ENCODE measurements at regions not wholly inside any gene's neighbourhood (a gene's known extent, or its start where the extent isn't known, plus 50 kb on each side); places are given as distances from the start of the nearest gene placed in this dataset.

DNA sequence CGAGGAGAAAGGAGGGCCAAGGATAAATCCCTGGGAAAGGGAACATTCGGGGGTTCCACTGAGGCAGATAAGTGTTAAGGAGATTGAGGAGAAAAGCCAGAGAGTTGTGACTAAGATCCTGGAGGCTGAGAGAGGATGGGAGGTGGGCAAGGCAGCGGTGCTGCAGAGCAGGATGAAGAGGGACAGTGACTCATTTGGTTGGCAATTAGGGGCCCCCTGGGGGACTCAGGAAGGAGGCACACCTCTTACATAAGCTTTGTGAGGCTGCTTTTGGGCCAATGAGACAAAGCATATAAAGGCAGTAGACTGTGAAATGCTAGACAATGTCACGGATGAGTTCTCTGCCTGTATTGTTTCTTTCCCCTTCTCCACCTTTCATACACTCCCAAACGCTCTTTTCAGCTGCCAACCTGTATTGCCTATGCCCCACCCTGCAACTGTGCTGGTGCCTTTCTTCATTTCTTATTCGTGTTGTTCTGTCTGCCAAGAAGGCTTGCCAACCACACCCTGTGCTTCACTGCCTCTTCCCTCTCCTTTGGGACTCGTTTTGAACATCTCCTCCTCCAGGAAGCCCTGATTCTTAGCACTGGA is 246.8 kb upstream of the KIRREL3 start:
- no peak for DNase-seq

DNA sequence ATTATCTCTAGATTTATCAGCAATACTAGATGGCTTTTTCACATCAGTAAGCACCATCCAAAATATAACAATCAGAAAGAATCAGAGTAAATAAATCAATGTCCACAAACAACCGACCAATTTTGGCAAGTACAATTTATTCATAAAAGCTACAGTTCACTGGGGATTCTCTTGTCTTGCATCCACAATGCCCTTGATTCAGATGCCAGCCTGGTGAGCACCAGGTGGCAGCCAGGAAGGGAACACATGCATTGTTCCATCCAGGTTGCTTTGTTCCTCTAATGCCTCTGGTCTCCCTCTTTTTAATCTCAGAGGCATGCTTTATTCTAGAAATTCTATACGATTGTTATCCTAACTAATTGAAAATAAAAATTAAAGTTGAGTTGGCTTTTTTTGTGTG is 242.1 kb upstream of the KIRREL3 start:
- DNase-seq: no peak

DNA sequence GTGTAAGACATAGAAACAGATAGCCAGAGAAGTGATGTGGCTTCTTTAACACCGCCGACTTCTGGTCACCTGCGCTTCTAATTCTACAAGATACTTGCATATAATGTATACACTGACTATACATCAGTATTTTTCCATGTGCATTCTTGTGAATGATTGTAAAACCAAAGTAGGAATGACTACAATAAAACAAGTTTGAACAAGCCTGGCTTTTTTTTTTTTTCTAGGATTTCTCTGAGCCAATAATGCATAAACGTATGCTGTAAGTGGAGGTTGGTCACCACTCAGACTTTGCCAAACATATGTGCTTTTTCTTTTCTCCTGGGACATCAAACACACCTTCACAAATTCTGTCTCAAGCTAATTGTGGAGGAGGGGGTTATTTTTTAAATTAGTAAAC is 237.8 kb upstream of the KIRREL3 start:
- no peak for DNase-seq

DNA sequence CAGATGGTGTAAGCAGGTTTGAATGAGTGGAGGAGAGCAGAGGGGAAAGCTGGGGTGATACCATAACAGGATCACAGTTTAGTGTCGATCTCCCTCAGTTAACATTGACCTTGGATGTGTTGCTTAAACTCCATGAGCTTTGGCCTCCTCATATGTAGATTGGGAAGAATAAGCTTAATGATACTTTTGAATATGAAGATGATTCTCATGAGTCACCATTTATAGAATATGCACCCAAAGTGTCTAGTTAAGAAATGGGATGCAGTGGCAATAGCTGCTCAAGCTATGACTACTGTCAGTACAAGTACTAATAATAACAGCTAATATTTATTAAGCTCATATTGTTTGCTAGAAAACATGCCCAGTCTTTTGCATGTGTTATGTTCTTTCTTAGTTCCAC is 236.2 kb upstream of the KIRREL3 start:
- DNase-seq: no peak

DNA sequence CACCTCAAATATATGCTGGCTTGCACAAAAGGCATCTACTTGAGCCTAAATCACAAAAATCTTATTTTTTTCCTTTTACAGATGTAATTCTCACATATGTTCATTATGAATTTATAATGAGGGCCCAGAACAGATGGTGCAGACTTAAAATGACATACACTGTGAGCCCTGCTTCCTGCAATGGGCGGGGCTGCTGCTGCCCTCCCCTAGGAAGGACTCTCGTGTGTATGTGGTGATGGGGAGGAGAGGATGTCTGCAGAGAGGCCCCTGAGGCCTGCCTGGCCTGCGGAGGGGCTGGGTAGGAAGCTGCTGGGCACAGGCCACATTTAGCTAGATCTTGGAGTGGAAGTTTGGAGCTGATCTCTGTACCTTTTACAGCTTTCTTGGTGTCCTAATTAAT is 233.4 kb upstream of the KIRREL3 start:
- no peak for DNase-seq

DNA sequence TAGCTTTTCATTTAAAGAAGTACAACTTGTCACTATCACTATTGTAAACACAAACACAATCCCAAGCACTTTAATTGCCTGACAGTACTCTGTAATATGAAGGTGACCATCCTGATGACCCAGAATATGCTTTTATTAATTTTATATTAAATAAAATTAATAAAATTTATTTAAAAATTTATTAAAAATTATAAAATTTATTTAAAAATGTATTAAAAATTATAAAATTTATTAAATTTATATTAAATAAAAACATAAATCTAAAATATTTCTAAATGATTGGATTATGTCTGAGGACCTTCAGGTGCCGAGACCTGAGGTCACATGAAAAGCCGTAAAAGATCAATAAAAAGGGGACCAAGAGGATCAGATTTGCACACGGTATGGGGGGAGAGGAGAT is 229.8 kb upstream of the KIRREL3 start:
- no peak for DNase-seq

DNA sequence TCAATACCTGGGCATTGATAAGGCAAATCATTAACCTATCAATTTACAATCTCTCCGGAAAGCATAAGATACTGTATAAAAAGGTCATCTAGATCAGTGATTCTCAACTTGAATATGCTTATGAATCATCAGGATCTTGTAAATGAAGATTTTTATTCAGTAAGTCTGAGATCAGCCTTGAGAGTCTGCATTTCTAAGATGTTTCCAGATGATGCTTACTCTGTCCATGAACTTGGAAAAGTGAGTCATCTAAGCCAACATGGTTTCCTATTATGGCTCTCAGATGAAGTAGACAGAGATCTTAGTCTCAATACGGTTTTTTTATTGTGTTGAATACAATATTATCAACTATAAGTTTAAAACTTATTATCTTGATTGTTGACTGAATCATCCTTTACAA is 226.4 kb upstream of the KIRREL3 start:
- no peak for DNase-seq

DNA sequence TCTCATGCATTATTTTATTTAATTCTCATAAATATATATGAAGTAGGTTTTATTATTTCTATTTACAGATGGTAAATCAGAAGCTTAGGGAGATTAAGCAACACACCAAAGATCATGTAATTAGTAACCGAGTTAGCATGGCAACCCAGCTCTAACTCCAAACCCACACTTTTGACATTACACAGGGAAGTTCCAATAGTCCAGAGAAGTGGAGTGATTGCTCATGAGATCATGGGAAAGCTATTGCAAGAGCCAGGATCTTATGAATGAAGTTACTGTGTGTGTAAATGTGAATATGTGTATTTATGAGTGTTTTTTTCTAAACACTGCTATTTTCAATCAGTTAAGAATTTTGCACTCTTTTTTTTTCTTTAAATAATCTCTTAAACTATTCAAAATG is 225.8 kb upstream of the KIRREL3 start:
- DNase-seq: no peak

DNA sequence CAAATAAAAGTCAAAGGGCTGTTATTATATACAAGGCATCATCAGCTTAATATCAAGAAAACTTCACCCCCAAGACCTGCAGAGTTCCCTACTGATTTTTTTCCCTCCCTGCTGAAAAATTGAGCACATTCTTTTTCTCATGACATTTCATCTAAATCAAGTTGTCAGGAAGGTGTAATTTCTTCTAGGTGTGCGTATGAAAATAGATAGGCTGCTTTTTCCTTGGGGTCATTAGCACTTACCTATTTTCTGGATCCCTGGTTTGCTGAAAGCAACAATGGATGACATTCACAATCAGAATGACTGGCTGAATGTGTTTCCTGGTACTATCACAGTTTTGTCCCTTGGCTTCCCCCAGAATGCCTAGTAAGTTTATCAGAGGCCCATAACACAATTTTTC is 225.0 kb upstream of the KIRREL3 start:
- DNase-seq: no peak

DNA sequence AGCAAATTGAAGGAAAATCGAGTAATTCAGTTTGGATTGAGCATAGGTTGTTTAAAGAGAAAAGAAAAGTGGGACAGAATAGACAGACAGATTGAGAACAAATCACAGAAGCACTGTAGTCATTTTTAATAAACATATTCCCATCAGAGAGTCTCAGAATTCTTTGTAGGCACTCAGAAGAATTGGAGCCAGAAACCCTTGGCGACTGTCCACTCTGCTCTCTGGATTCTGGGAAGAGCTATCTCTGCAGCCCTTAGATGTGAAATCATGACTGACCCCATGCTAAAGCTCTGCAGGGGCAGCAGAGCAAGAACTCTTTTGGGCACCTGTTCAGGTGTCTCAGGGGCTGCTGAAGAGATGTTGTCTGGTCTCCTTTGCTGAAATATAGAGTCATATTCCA is 223.7 kb upstream of the KIRREL3 start:
- no peak for DNase-seq

DNA sequence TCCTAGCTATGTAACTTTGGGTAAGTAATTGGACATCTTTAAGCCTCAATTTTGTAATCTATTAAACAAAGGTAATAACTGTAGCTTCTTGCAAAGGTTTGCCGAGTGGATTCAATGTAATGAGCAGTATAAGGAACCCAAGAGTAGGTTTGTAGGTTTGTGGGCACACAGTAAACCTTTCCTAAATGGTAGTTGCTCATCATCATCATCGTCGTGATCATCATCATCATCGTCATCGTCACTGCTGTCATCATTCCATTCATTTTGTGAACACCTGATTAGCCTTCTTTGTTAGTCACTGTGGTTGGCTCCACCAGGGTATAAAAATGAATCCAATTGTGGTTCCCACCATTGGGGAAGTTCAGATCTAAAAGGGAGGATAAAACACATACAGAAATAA is 223.1 kb upstream of the KIRREL3 start:
- no peak for DNase-seq

DNA sequence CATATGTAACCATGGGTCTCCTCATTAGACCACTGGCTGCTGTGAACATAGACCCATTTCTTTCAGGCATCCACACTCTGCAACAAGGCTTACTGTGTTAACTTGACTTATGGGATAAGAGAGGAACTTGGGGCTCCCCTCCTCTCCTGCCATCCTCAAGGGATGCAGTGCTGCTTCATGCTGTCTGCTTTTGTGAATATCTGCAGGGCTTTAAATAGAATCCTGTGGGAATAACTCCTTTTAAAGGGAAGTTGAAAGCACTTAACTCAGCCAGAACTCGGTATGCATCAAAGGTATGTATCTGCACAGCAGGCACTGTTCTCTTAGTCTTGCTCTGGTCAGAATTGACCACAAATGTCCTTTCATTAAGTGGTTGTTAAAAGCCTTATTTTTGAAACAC is 222.5 kb upstream of the KIRREL3 start:
- DNase-seq: no peak

DNA sequence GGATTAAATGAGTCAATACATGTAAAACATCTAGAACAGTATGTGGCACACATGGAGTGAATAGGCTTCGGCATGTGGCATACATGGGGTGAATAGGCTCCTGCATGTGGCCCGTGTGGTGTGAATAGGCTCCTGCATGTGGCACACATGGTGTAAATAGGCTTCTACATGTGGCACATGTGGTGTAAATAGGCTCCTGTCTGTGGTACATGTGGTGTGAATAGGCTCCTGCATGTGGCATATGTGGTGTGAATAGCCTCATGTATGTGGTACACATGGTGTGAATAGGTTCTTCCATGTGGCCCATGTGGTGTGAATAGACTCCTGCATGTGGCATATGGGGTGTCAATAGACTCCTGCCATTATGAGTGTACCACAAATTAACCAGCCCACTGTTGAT is 219.1 kb upstream of the KIRREL3 start:
- DNase-seq: no peak

DNA sequence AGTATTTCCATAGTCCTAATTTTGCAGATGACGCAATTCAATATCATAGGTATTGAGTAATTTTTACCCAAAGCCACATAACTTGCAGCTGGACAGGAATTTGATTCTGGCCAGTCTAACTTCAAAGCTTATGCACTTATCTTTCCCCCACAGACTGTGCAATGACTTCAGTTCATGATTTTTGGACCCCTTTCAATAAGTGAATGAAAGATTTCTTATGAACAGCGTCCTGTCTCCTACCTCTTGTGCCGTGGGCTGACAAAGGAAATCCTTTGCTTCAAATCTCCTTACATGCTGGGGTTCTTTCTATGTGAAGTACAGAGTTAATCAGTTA is 217.7 kb upstream of the KIRREL3 start:
- DNase-seq: no peak

DNA sequence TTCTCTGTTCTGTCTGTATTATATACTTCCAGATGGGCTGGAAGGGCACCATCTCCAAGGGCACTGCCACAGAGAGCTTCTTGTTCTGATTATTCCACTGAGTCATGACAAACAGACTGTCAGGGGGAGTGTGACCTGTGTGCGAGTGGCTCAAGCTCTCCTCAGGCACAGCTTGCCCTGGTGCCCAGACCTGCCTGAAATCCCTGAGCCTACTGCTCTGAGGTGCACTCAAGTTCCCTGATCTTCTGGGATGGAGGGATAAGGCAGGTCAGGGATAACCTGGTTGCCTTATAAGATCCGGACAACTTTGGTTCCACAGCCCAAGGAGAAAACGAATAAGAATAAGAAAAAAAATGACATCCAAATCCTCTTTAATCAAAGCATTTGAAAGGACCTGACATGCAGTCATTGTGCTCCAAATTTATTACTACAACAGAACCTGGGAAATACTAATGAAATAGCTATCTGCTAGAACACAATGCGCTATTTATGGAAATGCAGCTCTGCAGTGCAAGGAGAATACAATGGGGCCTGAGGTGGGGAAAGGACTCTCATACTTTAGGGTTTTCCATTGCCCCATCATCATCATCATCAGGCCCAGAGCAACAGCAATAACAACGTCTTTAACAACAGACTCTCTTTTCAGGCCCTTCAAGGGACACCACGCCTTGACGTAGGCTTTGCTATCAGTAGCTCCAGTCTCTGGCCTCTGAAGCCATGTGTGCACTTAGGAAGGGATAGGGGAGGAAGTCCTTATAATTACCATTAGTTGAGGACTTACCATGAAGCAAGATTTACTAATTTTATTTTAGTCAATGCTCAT is 217.1 kb upstream of the KIRREL3 start:
- DNase-seq: no peak

DNA sequence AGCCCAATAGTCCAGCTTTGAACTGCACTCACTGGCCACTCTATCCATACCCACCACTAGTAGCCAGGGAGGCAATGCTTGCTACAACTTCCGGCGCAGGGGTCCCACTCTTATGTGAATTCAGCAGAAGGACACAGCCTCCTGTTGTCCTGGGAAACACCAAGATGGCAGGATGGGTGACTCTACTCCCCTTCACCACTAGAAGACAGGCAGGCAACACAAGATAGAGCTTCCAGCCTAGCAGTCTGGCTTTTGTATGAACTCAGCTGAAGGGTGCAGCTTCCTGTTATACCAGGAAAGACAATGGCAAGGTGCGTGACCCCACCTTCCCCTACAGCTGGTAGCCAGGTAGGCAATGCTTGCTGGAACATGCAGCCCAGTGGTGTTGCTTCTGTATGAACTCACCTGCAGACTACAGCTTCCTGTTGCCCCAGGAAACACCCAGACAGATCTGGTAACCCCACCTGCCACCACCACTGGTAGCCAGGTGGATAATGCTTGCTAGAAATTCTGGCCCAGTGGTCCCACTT is 205.2 kb upstream of the KIRREL3 start:
- no peak for DNase-seq

DNA sequence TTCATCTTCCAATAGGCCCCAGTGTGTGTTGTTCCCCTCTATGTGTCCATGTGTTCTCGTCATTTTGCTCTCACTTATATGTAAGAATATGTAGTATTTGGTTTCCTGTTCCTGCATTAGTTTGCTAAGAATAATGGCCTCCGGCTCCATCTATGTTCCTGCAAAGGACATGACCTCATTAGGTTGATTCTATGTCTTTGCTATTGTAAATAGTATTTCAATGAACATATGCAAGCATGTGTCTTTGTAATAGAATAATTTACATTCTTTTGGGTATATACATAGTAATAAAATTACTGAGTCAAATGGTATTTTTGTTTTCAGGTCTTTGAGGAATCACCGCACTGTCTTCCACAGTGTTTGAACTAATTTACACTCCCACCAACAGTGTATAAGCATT is 202.9 kb upstream of the KIRREL3 start:
- no peak for DNase-seq

DNA sequence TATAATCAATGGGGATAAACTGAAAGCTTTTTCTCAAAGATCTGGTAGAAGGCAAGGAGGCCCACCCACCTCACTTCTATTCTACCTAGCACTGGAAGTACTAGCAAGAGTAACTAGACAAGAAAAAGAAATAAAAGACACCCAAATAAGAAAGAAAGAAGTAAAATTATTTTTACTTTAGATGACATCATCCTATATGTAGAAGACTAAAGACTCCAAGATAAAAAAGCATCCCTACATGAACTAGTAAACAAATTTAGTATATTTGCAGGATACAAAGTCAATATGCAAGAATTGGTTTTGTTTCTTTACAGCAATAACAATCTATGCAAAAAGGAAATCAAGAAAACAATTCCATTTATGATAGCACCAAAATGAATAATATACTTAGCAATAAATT is 201.5 kb upstream of the KIRREL3 start:
- DNase-seq: no peak

DNA sequence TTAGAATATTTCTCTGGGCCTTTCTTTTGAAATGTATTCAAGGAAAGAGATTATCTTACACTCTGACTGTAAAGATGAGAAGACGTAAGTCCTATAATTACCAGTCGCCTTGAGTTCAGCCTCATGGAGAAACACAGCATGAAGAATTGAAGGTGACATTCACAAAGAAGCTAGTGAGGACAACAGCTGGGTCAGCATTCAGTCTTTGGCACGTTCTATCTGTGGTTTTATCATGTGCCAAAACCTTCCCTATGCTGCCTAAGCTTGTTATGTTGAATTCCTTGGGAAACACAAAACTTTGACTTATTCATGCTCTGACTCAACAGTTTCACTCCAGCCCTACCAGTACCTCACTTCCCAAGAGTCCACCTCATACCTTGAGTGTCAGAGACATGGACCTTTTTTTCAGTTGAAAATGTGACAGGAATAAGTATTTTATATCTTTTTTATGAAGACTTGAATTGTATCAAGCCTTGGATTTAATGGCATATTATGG is 198.8 kb upstream of the KIRREL3 start:
- DNase-seq: no peak

DNA sequence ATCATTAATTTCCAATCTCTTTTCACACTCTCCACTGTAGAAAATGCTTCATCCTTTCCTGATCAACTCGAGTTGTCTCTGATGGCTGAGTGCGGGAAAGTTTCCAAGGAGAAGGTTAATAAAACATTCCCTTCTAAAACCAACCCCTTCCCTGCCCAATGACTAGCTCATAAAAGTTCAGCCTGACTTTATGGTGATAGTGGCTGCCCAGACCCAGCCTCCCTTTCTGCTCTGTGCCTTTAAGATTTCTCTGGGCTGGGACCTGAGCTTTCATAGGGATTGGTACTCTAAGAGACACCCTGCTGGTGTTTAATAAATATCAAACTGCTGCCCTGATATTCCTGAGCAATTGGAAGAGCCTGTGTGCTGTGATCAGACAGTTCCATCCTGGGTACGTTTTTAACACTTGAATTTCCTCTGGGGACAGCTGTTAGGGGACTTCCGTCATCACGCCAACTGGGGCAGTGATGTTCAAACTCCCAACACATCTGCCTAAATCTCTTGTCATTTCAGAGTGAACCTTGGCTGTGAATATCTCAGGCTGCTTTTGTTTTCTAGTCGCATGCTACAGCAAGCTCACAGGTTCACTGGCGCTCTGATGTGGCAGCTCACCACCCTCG is 195.0 kb upstream of the KIRREL3 start:
- no peak for DNase-seq

DNA sequence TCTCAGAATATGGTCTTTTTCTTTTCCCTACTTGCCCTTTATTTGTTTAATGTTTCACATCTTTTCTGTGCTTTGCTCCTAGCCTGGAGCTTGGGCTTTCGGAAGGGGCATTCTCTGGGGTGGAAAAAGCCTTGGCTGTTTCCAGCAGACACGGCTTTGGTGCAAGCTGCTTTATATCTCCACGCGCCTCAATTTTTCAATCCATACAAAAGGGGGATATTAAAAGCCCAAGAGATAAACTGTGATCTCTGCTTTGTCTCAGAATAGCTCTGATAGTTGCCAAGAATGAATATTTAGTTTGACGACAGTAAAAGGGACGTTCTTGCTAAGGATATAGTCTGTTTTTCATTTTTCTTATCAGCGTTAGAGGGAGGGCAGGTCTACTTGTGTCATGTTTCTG is 194.0 kb upstream of the KIRREL3 start:
- DNase-seq: no peak

DNA sequence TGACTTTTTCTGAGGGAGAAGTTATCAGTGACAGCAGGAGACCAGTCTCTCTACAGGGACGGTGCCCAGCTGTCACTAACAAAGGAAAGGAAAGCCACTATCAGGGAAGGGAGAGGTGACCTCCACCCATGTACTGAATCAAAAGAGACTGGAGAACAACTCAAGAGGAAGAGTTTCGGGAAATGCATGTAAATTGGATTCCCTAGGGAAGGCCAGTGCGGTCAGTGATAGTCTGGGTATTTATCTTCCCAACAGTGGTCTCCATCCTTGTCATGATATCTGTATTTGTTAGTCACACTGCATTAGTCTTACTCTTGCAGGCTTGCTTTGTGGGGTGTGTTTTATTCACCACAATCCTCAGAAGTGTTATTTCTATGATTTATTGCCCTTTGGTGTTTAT is 193.4 kb upstream of the KIRREL3 start:
- no peak for DNase-seq

DNA sequence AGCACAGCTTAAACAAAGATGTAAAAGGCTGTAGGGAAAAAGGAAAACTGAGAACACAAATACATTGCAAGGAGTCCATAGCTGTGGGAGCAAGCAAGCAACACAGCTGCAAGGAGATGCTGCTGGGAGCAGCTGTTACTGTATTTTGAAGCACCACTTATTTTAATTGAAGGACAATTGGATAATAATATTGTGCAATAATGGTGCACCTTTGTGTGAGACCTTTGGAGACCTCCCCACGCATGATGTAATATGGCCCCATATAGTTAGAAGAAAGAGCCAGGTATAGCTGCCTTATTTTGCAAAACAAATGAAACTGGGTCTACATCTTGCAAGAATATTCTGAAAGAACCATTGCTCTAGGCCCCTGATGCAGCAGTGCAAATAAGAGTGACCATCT is 191.1 kb upstream of the KIRREL3 start:
- DNase-seq: no peak

DNA sequence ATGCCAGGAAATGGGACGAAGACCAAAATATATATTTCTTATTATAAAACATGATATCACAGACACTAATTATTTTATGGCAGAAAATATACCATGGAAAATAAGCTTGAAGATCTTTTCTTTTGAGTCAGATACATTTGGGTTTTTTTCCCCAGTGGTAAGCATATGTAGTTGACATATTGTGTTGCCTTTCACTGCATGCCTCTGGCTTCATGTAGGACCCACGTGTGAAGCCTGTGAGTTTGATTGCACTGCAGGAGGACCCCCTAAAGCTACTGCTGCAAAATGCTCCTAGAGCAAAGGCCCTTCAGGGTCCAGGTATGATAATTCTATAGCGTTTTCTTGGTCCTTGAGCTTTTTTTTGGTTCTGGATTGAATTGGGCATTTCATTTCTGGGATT is 190.7 kb upstream of the KIRREL3 start:
- DNase-seq: no peak

Measured in right hindlimb (tissue), 1 donor.